Mesenchymal stem cell (in vitro differentiated cells and primary cell): ENCODE measurements at regions not wholly inside any gene's neighbourhood (a gene's known extent, or its start where the extent isn't known, plus 50 kb on each side); places are given as distances from the start of the nearest gene placed in this dataset.
"Not testable (repeated sequence)": the region's sequence is repeated elsewhere in the genome, so short reads cannot be mapped to it uniquely, and the experiment has no call there.

Experiments used
- DNase-seq: peaks from one replicate; pipeline ENCODE4 v3.0.0-alpha.2; 2013
- H2AFZ ChIP-seq: one replicate; pipeline ENCODE4 v1.6.1; 2013; ENCODE audit warnings: low read depth, mild to moderate bottlenecking, control low read depth, inconsistent platforms, low read length, moderate library complexity
- H2AK5ac ChIP-seq: 2 replicates; pipeline ENCODE4 v1.6.1; 2013; ENCODE audit warnings: low read length, moderate library complexity, mild to moderate bottlenecking, inconsistent platforms; ENCODE audit not compliant: severe bottlenecking
- H2BK120ac ChIP-seq: one replicate; pipeline ENCODE4 v1.6.1; 2013; ENCODE audit warnings: low read depth, mild to moderate bottlenecking, inconsistent platforms, low read length, moderate library complexity
- H2BK12ac ChIP-seq, 2 experiments: one replicate each; pipeline ENCODE4 v1.6.1; 2013; ENCODE audit warnings: inconsistent platforms in 2 of 2, low read length in 2 of 2, mild to moderate bottlenecking in 2 of 2, moderate library complexity in 2 of 2, control low read depth in 1 of 2
- H2BK15ac ChIP-seq: one replicate; pipeline ENCODE4 v1.6.1; 2013; ENCODE audit warnings: mild to moderate bottlenecking, low read depth, inconsistent platforms; ENCODE audit not compliant: poor library complexity, severe bottlenecking
- H2BK5ac ChIP-seq: 2 replicates; pipeline ENCODE4 v1.6.1; 2013; ENCODE audit warnings: low read depth, mild to moderate bottlenecking, low read length, control low read depth, inconsistent platforms; ENCODE audit not compliant: poor library complexity, severe bottlenecking
- H3K14ac ChIP-seq, 2 experiments: one replicate each; pipeline ENCODE4 v1.6.1; 2013; ENCODE audit warnings: inconsistent platforms in 2 of 2, low read length in 2 of 2, control low read depth in 1 of 2, mild to moderate bottlenecking in 1 of 2, moderate library complexity in 1 of 2
- H3K18ac ChIP-seq, 2 experiments: one replicate each; pipeline ENCODE4 v1.6.1; 2013; ENCODE audit warnings: inconsistent platforms in 2 of 2, low read length in 2 of 2, control low read depth in 1 of 2, low read depth in 1 of 2, mild to moderate bottlenecking in 1 of 2
- H3K23ac ChIP-seq, 2 experiments: one replicate each; pipeline ENCODE4 v1.6.1; 2013; ENCODE audit warnings: inconsistent platforms in 2 of 2, low read length in 2 of 2, mild to moderate bottlenecking in 2 of 2, moderate library complexity in 2 of 2, control low read depth in 1 of 2
- H3K27ac ChIP-seq: 2 replicates; pipeline ENCODE4 v1.5.1; 2013; ENCODE audit warnings: mild to moderate bottlenecking, moderate library complexity, low read length, control low read depth, inconsistent platforms; ENCODE audit not compliant: poor library complexity, severe bottlenecking
- H3K27me3 ChIP-seq, 2 experiments: 2 replicates each; pipeline versions ENCODE4 v1.6.1 to v1.7.0; 2013; ENCODE audit warnings: low read length in 2 of 2, mild to moderate bottlenecking in 2 of 2, moderate library complexity in 2 of 2, control low read depth in 1 of 2, inconsistent platforms in 1 of 2; ENCODE audit not compliant: control insufficient read depth in 1 of 2, insufficient read depth in 1 of 2
- H3K36me3 ChIP-seq, 2 experiments: 2 replicates each; pipeline versions ENCODE4 v1.6.1 to v1.7.0; 2013; ENCODE audit warnings: low read length in 2 of 2, control low read depth in 1 of 2, inconsistent platforms in 1 of 2, low read depth in 1 of 2, mild to moderate bottlenecking in 1 of 2; ENCODE audit not compliant: insufficient read depth in 2 of 2, control insufficient read depth in 1 of 2
- H3K4ac ChIP-seq, 2 experiments: one replicate each; pipeline ENCODE4 v1.6.1; 2013; ENCODE audit warnings: inconsistent platforms in 2 of 2, low read length in 2 of 2, mild to moderate bottlenecking in 2 of 2, moderate library complexity in 2 of 2, control low read depth in 1 of 2, low read depth in 1 of 2
- H3K4me1 ChIP-seq: 2 replicates; pipeline ENCODE4 v1.6.1; 2013; ENCODE audit warnings: low read depth, low read length, control low read depth; ENCODE audit not compliant: control insufficient read depth, insufficient read depth
- H3K4me2 ChIP-seq: 2 replicates; pipeline ENCODE4 v1.6.1; 2013; ENCODE audit warnings: low read length, mild to moderate bottlenecking, inconsistent platforms; ENCODE audit not compliant: poor library complexity, severe bottlenecking
- H3K4me3 ChIP-seq, 2 experiments: 2 replicates each; pipeline versions ENCODE4 v1.5.1 to v1.7.0; 2013; ENCODE audit warnings: low read length in 2 of 2, mild to moderate bottlenecking in 2 of 2, control low read depth in 1 of 2, low read depth in 1 of 2; ENCODE audit not compliant: insufficient read depth in 1 of 2
- H3K79me1 ChIP-seq: replicated peaks from 2 replicates; pipeline ENCODE4 v1.6.1; 2013; ENCODE audit warnings: mild to moderate bottlenecking, control low read depth, low read length, inconsistent platforms; ENCODE audit not compliant: poor library complexity, severe bottlenecking
- H3K9ac ChIP-seq: 2 replicates; pipeline ENCODE4 v1.7.0; 2013; ENCODE audit warnings: mild to moderate bottlenecking, low read length, moderate library complexity
- H3K9me3 ChIP-seq: 2 replicates; pipeline ENCODE4 v1.7.0; 2013; ENCODE audit warnings: mild to moderate bottlenecking, low read length; ENCODE audit not compliant: control insufficient read depth
- H4K8ac ChIP-seq: one replicate; pipeline ENCODE4 v1.6.1; 2013; ENCODE audit warnings: inconsistent platforms, mild to moderate bottlenecking, low read length, moderate library complexity
- H4K91ac ChIP-seq: one replicate; pipeline ENCODE4 v1.6.1; 2013; ENCODE audit warnings: mild to moderate bottlenecking, low read length, inconsistent platforms
- WGBS: methylation state at CpG from one replicate; pipeline ENCODE4 v1.1.7; 2013; ENCODE audit warnings: mixed read lengths; 5-methylcytosine and 5-hydroxymethylcytosine counted together

GRCh38 chr13:76823969-76824368 is 62.2 kb downstream of the KCTD12 start:
- no peak overlapping the region for H2AFZ ChIP-seq
- H3K27me3 ChIP-seq, result peaks cover 0 to 4% of the 10 kb centered on the region in 2 experiments
- no peak overlapping the region for H4K8ac ChIP-seq
- H4K91ac ChIP-seq, result no peak overlapping the region
- no peak overlapping the region for H2BK12ac ChIP-seq
- H3K9ac ChIP-seq, result peak overlapping the region; percentile 1
- H3K23ac ChIP-seq, result no peak overlapping the region
- no peaks in the 10 kb centered on the region for H3K9me3 ChIP-seq
- no peaks in the 10 kb centered on the region for H3K79me1 ChIP-seq
- H3K14ac ChIP-seq, result no peak overlapping the region
- no peak for DNase-seq
- no peak overlapping the region for H3K18ac ChIP-seq
- no peaks in the 10 kb centered on the region for H3K36me3 ChIP-seq
- no peak overlapping the region for H2BK120ac ChIP-seq
- no peak overlapping the region for H3K4me2 ChIP-seq
- H3K27ac ChIP-seq, result no peak overlapping the region
- H3K4me1 ChIP-seq, result peaks cover 2% of the 10 kb centered on the region
- H2AK5ac ChIP-seq, result no peak overlapping the region
- no peak overlapping the region for H3K4me3 ChIP-seq
- H2BK5ac ChIP-seq, result no peak overlapping the region
- no peak overlapping the region for H3K4ac ChIP-seq
- H2BK15ac ChIP-seq, result no peak overlapping the region

DNA sequence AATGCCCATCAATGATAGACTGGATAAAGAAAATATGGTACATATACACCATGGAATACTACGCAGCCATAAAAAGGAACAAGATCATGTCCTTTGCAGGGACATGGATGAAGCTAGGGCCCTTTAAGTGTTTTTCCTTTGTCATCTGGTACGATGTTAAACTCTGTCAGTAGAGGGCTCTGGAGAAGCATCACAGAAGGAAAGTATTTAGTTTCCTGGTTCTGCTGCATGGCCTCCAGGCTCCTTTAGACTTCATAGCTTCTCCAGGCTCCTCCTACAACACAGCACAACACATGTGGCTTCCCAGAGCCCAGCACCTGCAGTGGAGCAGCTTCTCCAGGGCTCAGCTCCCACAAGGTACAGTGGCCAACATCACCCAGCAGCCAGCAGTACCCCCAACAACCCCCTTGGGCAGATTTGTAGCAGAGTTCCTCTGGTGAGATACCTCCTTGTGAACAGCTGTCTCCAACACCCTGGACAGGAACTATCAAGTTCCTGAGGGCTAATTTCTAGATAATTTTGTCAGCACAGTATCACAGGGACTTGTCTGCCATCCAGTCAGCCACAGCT is 63.4 kb downstream of the KCTD12 start:
- no peak overlapping the region for H2AK5ac ChIP-seq
- no peak overlapping the region for H2BK12ac ChIP-seq
- no peak overlapping the region for H3K4ac ChIP-seq
- no peak overlapping the region for H4K91ac ChIP-seq
- no peak overlapping the region for H2AFZ ChIP-seq
- no peak overlapping the region for H3K27ac ChIP-seq
- no peaks in the 10 kb centered on the region for H3K4me1 ChIP-seq
- no peak overlapping the region for H3K4me3 ChIP-seq
- no peak overlapping the region for H2BK120ac ChIP-seq
- no peak overlapping the region for H3K18ac ChIP-seq
- WGBS, result 85% methylated on average over 2 of the region's 2 CpGs
- H3K9me3 ChIP-seq, result no peaks in the 10 kb centered on the region
- no peak overlapping the region for H3K23ac ChIP-seq
- no peak overlapping the region for H3K14ac ChIP-seq
- peak; percentile 37 for DNase-seq
- H2BK15ac ChIP-seq, result no peak overlapping the region
- peaks cover 0 to 12% of the 10 kb centered on the region in 2 experiments for H3K27me3 ChIP-seq
- H2BK5ac ChIP-seq, result no peak overlapping the region
- H3K4me2 ChIP-seq, result no peak overlapping the region
- H3K36me3 ChIP-seq, result no peaks in the 10 kb centered on the region
- peak overlapping the region; percentile 27 for H3K9ac ChIP-seq
- H3K79me1 ChIP-seq, result no peaks in the 10 kb centered on the region
- H4K8ac ChIP-seq, result no peak overlapping the region

DNA sequence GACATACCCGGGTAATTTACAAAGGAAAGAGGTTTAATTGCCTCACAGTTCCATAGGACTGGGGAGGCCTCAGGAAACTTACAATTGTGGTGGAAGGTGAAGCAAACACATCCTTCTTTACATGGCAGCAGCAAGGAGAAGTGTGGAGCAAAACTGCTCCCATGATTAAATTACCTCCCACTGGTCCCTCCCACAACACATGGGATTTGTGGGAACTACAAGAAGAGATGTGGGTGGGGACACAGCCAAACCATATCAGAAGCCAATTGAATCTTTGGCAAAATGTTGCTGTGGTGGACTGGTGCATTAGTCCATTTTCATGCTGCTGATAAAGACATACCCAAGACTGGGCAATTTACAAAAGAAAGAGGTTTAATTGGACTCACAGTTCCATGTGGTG is 65.0 kb downstream of the KCTD12 start:
- not testable (repeated sequence) for H3K18ac ChIP-seq, H3K4me1 ChIP-seq, H3K14ac ChIP-seq, H3K9me3 ChIP-seq, DNase-seq, H2BK12ac ChIP-seq, H3K4ac ChIP-seq, H4K8ac ChIP-seq, H2BK5ac ChIP-seq, H3K23ac ChIP-seq, H3K4me2 ChIP-seq, H4K91ac ChIP-seq, H2BK15ac ChIP-seq, H3K27ac ChIP-seq, H2BK120ac ChIP-seq, H3K79me1 ChIP-seq, H3K36me3 ChIP-seq, H2AK5ac ChIP-seq, H2AFZ ChIP-seq
- Histone ChIP-seq H3K27me3 (peaks cover 0 to 20% of the 10 kb centered on the region in 2 experiments), H3K9ac (peak overlapping the region; percentile 86), H3K4me3 (peak overlapping the region in 1 of 2 experiments; percentile 74)
- 89% methylated on average over 1 of the region's 1 CpG for WGBS

- over 99% methylated on average over 4 of the region's 4 CpGs for WGBS
- Histone ChIP-seq H2BK120ac (no peak overlapping the region), H4K8ac (no peak overlapping the region), H3K27ac (no peak overlapping the region), H2BK15ac (no peak overlapping the region), H3K14ac (no peak overlapping the region), H2BK5ac (no peak overlapping the region), H4K91ac (no peak overlapping the region), H2AFZ (no peak overlapping the region), H3K27me3 (peaks cover 0 to 21% of the 10 kb centered on the region in 2 experiments), H3K36me3 (peaks cover 0 to 13% of the 10 kb centered on the region in 2 experiments), H3K23ac (no peak overlapping the region), H3K4me3 (peak overlapping the region in 1 of 2 experiments; percentile 74), H2AK5ac (no peak overlapping the region), H2BK12ac (no peak overlapping the region), H3K18ac (no peak overlapping the region), H3K9me3 (no peaks in the 10 kb centered on the region), H3K4ac (no peak overlapping the region), H3K4me2 (no peak overlapping the region), H3K4me1 (no peaks in the 10 kb centered on the region), H3K9ac (peak overlapping the region; percentile 86), H3K79me1 (no peaks in the 10 kb centered on the region)
- peak; percentile 16 for DNase-seq
Observed at GRCh38 chr13:76820759-76821158, 65.4 kb downstream of the KCTD12 start.
